ENCODE measurements at regions not wholly inside any gene's neighbourhood (a gene's known extent, or its start where the extent isn't known, plus 50 kb on each side); places are given as distances from the start of the nearest gene placed in this dataset.

- no peaks in the 10 kb centered on the region for H4K20me1 ChIP-seq (ENCODE audit: insufficient read depth, low read length)
- H3K79me2 ChIP-seq (ENCODE audit: low read length), result no peaks in the 10 kb centered on the region
- H3K4me2 ChIP-seq (ENCODE audit: low read depth, low read length), result no peak overlapping the region
- no peak overlapping the region for H2AFZ ChIP-seq (ENCODE audit: low read length)
- no peaks in the 10 kb centered on the region for H3K36me3 ChIP-seq (replicated peaks; ENCODE audit: insufficient read depth, low read length)
- H3K27me3 ChIP-seq (replicated peaks; ENCODE audit: insufficient read depth, low read length), result no peaks in the 10 kb centered on the region
- H3K27ac ChIP-seq (ENCODE audit: low read length), result no peak overlapping the region
- H3K9ac ChIP-seq (ENCODE audit: low read length), result no peak overlapping the region
- TF ChIP-seq EZH2 (optimal IDR thresholded peaks at IDR 0.05; ENCODE audit: low read depth, low read length) (no peak), CTCF (IDR thresholded peaks at IDR 0.05; ENCODE audit: low read length) (no peak), EZH2phosphoT487 (IDR thresholded peaks at IDR 0.05; ENCODE audit: low read length) (no peak)
- H3K9me3 ChIP-seq (replicated peaks; ENCODE audit: insufficient read depth, low read length), result no peaks in the 10 kb centered on the region
- no peaks in the 10 kb centered on the region for H3K4me1 ChIP-seq (ENCODE audit: low read length)
- no peak overlapping the region for H3K4me3 ChIP-seq (ENCODE audit: low read length)
- H3F3A ChIP-seq (ENCODE audit: insufficient read depth, low read length), result no peaks in the 10 kb centered on the region
- H3K9me2 ChIP-seq (replicated peaks; ENCODE audit: insufficient read depth, low read length), result no peaks in the 10 kb centered on the region
- DNase-seq, result no peak
Measured at GRCh38 chr17:72188801-72189200, 68.0 kb downstream of the SOX9 start.

- H3K4me3 ChIP-seq (ENCODE audit: low read length), result no peak overlapping the region
- no peaks in the 10 kb centered on the region for H3K27me3 ChIP-seq (replicated peaks; ENCODE audit: insufficient read depth, low read length)
- no peaks in the 10 kb centered on the region for H3K79me2 ChIP-seq (ENCODE audit: low read length)
- TF ChIP-seq EZH2phosphoT487 (IDR thresholded peaks at IDR 0.05; ENCODE audit: low read length), result no peak
- TF ChIP-seq CTCF (IDR thresholded peaks at IDR 0.05; ENCODE audit: low read length), result no peak
- no peak for TF ChIP-seq EZH2 (optimal IDR thresholded peaks at IDR 0.05; ENCODE audit: low read depth, low read length)
- no peak overlapping the region for H3K27ac ChIP-seq (ENCODE audit: low read length)
- no peak for DNase-seq
- no peak overlapping the region for H3K4me2 ChIP-seq (ENCODE audit: low read depth, low read length)
- H3K9me3 ChIP-seq (replicated peaks; ENCODE audit: insufficient read depth, low read length), result no peaks in the 10 kb centered on the region
- H3K9me2 ChIP-seq (replicated peaks; ENCODE audit: insufficient read depth, low read length), result no peaks in the 10 kb centered on the region
- no peaks in the 10 kb centered on the region for H3K36me3 ChIP-seq (replicated peaks; ENCODE audit: insufficient read depth, low read length)
- H3F3A ChIP-seq (ENCODE audit: insufficient read depth, low read length), result no peaks in the 10 kb centered on the region
- H4K20me1 ChIP-seq (ENCODE audit: insufficient read depth, low read length), result no peaks in the 10 kb centered on the region
- H3K4me1 ChIP-seq (ENCODE audit: low read length), result no peaks in the 10 kb centered on the region
- no peak overlapping the region for H3K9ac ChIP-seq (ENCODE audit: low read length)
- H2AFZ ChIP-seq (ENCODE audit: low read length), result no peak overlapping the region
Measured at GRCh38 chr17:72189768-72190593, 69.2 kb downstream of the SOX9 start.

GRCh38 chr17:72191356-72191755 lies 70.5 kb downstream of the SOX9 start:
- Histone ChIP-seq H3K4me1 (ENCODE audit: low read length) (no peaks in the 10 kb centered on the region), H3K9ac (ENCODE audit: low read length) (no peak overlapping the region), H3K36me3 (replicated peaks; ENCODE audit: insufficient read depth, low read length) (no peaks in the 10 kb centered on the region)

More at GRCh38 chr17:72191356-72191755, 70.5 kb downstream of the SOX9 start:
- Histone ChIP-seq H3K79me2 (ENCODE audit: low read length) (no peaks in the 10 kb centered on the region), H3K27me3 (replicated peaks; ENCODE audit: insufficient read depth, low read length) (no peaks in the 10 kb centered on the region), H2AFZ (ENCODE audit: low read length) (no peak overlapping the region), H3K9me2 (replicated peaks; ENCODE audit: insufficient read depth, low read length) (no peaks in the 10 kb centered on the region), H3F3A (ENCODE audit: insufficient read depth, low read length) (no peaks in the 10 kb centered on the region), H4K20me1 (ENCODE audit: insufficient read depth, low read length) (no peaks in the 10 kb centered on the region), H3K4me3 (ENCODE audit: low read length) (no peak overlapping the region), H3K27ac (ENCODE audit: low read length) (no peak overlapping the region), H3K9me3 (replicated peaks; ENCODE audit: insufficient read depth, low read length) (no peaks in the 10 kb centered on the region), H3K4me2 (ENCODE audit: low read depth, low read length) (no peak overlapping the region)
- TF ChIP-seq EZH2 (optimal IDR thresholded peaks at IDR 0.05; ENCODE audit: low read depth, low read length) (no peak), CTCF (IDR thresholded peaks at IDR 0.05; ENCODE audit: low read length) (no peak), EZH2phosphoT487 (IDR thresholded peaks at IDR 0.05; ENCODE audit: low read length) (no peak)
- DNase-seq, result no peak
